Nephron progenitor cell (in vitro differentiated cells): ENCODE measurements at regions not wholly inside any gene's neighbourhood (a gene's known extent, or its start where the extent isn't known, plus 50 kb on each side); places are given as distances from the start of the nearest gene placed in this dataset.

Experiments
- DNase-seq: peaks from one replicate; pipeline ENCODE4 v3.0.0; 2021
- H3K27ac Mint-ChIP-seq: 2 replicates; pipeline ENCODE4 v1.8.0; 2021; ENCODE audit warnings: mild to moderate bottlenecking, moderate library complexity, mixed read lengths
- H3K27me3 Mint-ChIP-seq: 2 replicates; pipeline ENCODE4 v1.8.0; 2021; ENCODE audit warnings: mild to moderate bottlenecking, low read depth, mixed read lengths; ENCODE audit not compliant: poor library complexity
- H3K36me3 Mint-ChIP-seq: 2 replicates; pipeline ENCODE4 v1.8.0; 2021; ENCODE audit warnings: low read depth, mixed read lengths
- H3K4me1 Mint-ChIP-seq: 2 replicates; pipeline ENCODE4 v1.8.0; 2021; ENCODE audit warnings: mixed read lengths
- H3K4me3 Mint-ChIP-seq: 2 replicates; pipeline ENCODE4 v1.8.0; 2021; ENCODE audit warnings: mild to moderate bottlenecking, moderate library complexity, mixed read lengths
- H3K9me3 Mint-ChIP-seq: 2 replicates; pipeline ENCODE4 v1.8.0; 2021; ENCODE audit warnings: mild to moderate bottlenecking, moderate library complexity, mixed read lengths
- CTCF ChIP-seq: fragments of 200-600 bp; sonication (generic); IDR thresholded peaks from 2 replicates; pipeline ENCODE4 v1.5.0; 2021; ENCODE audit warnings: antibody characterized with exemption

- Mint-ChIP-seq H3K4me1 (peaks cover 38% of the 10 kb centered on the region), H3K36me3 (peaks cover 5% of the 10 kb centered on the region), H3K27ac (peak overlapping the region; percentile 99), H3K4me3 (peak overlapping the region; percentile 66), H3K27me3 (peaks cover 2% of the 10 kb centered on the region), H3K9me3 (peaks cover 26% of the 10 kb centered on the region)
- no peak for TF ChIP-seq CTCF
- DNase-seq, result peak; percentile 26
These were observed 234.4 kb upstream of the MPDZ start for GRCh38 chr9:13513716-13514444.

- DNase-seq, result no peak
- Mint-ChIP-seq H3K36me3 (peaks cover 5% of the 10 kb centered on the region), H3K9me3 (peaks cover 26% of the 10 kb centered on the region), H3K27me3 (peaks cover 2% of the 10 kb centered on the region), H3K27ac (peak overlapping the region; percentile 99), H3K4me3 (no peak overlapping the region), H3K4me1 (peaks cover 43% of the 10 kb centered on the region)
- TF ChIP-seq CTCF, result no peak
These were observed 233.8 kb upstream of the MPDZ start for GRCh38 chr9:13513286-13513685.

GRCh38 chr9:13508681-13509080, 229.2 kb upstream of the MPDZ start:
- Mint-ChIP-seq H3K27me3 (peaks cover 4% of the 10 kb centered on the region), H3K4me1 (peaks cover 46% of the 10 kb centered on the region), H3K9me3 (no peaks in the 10 kb centered on the region), H3K36me3 (no peaks in the 10 kb centered on the region), H3K4me3 (no peak overlapping the region), H3K27ac (no peak overlapping the region)
- DNase-seq, result no peak
- no peak for TF ChIP-seq CTCF

GRCh38 chr9:13508086-13508485, 228.6 kb upstream of the MPDZ start:
- H3K36me3 Mint-ChIP-seq, result no peaks in the 10 kb centered on the region
- H3K4me3 Mint-ChIP-seq, result no peak overlapping the region
- H3K27ac Mint-ChIP-seq, result no peak overlapping the region
- H3K9me3 Mint-ChIP-seq, result no peaks in the 10 kb centered on the region
- DNase-seq, result no peak
- TF ChIP-seq CTCF, result no peak
- peaks cover 40% of the 10 kb centered on the region for H3K4me1 Mint-ChIP-seq
- H3K27me3 Mint-ChIP-seq, result peaks cover 4% of the 10 kb centered on the region

GRCh38 chr9:13505797-13506196, 226.3 kb upstream of the MPDZ start:
- no peak overlapping the region for H3K27ac Mint-ChIP-seq
- H3K36me3 Mint-ChIP-seq, result no peaks in the 10 kb centered on the region
- peaks cover 21% of the 10 kb centered on the region for H3K4me1 Mint-ChIP-seq
- no peaks in the 10 kb centered on the region for H3K9me3 Mint-ChIP-seq
- H3K27me3 Mint-ChIP-seq, result peaks cover 7% of the 10 kb centered on the region
- TF ChIP-seq CTCF, result no peak
- no peak for DNase-seq
- no peak overlapping the region for H3K4me3 Mint-ChIP-seq

GRCh38 chr9:13503599-13503998, 224.1 kb upstream of the MPDZ start:
- DNase-seq, result no peak
- H3K36me3 Mint-ChIP-seq, result no peaks in the 10 kb centered on the region

More at GRCh38 chr9:13503599-13503998, 224.1 kb upstream of the MPDZ start:
- Mint-ChIP-seq H3K4me3 (no peak overlapping the region), H3K27ac (no peak overlapping the region), H3K27me3 (peaks cover 7% of the 10 kb centered on the region), H3K9me3 (no peaks in the 10 kb centered on the region), H3K4me1 (peaks cover 14% of the 10 kb centered on the region)
- no peak for TF ChIP-seq CTCF
